SKM-1 treated with dmso at 0.1 percent for 144 hours (cell line): ENCODE measurements at regions not wholly inside any gene's neighbourhood (a gene's known extent, or its start where the extent isn't known, plus 50 kb on each side); places are given as distances from the start of the nearest gene placed in this dataset.

Experiments used
- DNase-seq: peaks from one replicate; lab custom pipeline; 2025; ENCODE audit not compliant: unreplicated experiment; lab: John Stamatoyannopoulos, UW

DNA sequence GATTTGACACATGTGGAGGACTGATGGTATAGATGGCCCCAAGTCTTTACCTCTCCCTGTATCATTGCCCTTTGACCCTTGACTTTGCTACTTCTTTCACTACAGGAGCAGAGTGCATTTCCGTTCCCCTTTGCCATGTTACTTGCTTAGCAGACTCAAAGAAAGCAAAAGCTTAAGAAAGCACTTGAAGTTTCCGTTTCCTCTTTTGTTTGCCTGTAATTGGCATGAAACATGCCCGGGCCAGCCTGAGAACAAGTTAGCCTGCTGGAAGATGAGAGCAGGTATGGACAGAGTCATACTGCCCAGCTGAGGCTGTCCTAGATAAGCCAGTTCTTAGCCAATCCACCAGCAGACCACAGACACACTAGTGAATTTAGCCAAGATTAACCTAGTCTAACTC lies 206.0 kb downstream of the BCOR start:
- DNase-seq = peak; percentile 74

DNA sequence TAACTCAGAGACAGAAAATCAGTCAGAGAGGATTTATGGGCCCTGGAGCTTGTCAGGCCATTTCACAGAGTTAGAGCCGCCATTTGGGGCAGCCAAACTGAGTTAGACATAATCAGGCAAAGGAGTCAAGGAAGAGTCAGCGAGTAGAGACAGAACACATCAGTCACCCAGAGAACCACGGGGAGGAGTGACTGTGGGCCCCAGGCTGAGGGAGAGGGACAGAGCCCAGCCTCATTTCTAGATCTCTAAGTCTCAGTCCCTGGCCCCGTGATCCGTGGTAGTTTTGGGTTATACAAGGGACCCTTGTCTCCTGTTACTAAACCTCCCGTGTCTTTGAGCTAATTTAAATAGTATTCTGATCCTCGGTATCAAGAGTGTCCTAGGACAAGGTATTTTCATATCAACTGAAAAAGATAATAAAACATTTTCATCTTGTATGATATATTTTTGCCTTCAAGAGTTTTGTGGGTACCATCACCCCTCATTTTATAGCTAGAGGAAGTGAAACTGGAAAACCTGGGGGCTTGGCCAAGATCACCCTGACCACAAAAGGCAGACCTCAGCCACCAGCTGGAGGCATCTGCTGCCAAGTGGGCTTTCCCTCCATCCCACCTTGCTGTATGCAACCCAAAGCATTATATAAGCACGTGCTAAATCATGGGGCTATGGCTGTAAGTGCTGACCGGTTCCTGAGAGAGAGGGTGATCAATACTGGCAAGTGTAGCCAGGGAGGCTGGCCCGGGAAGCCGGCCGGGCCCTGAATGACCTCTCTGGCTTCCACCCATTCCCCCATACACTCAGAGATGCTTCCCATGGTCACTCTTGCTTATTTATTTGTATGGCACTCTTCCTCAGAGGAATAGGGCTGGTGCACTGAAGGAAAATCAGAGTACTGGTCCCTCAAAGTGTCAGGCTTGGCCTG lies 204.1 kb downstream of the BCOR start:
- no peak for DNase-seq

DNA sequence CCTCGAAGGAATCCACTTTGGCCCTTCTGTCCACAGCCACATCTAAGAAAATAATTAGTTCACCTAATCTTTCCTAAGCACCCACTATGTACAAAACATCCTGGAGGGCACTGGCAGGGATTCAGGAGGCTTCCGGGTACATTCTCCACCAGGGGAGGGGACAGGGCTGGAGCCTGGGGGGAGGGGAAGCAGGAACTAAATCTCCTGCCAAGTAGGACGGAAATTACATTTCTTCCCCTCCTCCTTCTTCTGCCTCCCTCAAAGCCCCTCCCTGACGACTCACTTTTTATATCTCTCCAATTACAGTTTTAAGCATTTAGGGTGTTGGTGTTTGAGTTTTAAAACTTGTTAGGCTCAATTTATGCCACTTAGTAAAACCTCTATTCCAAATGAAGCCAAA lies 203.1 kb downstream of the BCOR start:
- no peak for DNase-seq

DNA sequence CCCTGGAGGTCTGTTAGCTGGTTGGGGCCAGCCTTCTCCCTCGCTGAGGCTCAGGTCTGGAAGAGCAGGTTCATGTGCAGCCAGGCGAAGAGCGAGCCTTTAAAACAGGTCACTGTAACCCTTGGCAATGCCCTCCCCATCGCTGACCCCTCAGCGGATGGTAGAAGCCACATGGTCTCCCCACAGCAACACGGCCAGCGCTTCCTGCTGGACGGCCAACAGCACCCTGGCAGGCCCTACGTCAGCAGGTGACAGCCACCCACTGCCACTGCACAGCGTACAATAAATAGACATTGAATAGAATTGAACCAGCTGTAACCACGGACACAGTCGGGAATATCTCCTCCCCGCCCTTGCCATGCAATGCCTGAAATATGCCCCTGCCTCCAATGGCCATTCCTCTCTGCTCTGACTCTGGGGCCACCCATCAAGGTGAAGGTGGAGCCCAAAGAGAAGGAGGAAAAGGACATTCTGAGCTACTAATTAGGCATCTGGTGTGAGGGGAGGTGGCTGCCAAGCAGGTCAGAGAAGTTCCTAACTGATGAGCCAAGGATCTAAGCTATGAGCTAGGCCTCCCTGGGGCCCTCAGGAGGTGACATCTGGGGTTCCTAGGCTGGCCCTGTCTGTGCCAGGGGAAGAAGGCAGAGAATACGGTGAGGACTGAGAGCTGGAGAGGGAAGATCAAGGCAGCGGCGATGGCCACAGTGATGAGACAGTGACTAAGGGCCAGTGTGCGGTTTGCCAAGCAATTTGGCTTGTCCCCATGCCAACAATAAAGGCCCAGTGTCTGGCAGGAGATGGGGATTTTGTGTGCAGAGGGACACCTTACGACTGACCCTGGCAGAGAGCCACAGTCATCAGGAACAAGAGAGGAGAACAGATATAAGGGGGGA lies 202.3 kb downstream of the BCOR start:
- no peak for DNase-seq

DNA sequence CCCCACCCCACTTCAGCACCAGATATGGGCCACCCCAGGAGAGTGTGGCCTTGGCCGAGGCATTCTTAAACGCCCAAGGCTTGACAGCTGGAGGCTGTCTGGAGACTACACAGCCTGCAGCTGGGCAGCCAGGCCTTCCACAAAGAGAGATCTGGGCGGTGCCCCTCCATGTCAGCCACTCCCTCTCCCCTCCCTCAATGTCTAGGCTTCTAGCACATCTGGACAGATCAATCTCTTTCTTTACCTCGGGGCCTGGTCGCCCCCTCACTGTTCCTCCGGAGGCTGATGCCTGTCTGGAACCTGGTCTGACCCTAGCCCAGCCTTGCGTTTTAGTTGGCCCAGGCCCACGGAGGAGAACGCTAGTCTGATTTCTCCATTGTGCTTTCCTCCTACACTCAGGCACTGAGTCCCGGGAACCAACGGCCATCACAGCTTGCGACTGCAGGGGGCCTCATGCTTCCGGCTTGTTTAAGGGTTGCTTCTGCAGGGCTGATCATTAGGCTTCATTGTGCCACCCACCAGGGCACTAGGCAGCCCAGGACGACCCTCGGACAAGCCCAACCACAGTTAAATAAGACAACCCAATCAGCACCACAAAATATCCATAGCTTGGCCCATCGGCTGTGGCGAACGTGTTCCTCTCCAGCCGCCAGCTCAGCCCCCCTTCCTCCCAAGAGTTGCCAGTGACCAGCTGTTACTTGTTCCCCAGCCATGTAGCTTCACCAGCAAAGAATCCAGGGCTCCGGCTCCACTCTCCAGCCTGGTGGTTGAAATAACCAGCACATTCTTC lies 200.6 kb downstream of the BCOR start:
- DNase-seq = no peak

DNA sequence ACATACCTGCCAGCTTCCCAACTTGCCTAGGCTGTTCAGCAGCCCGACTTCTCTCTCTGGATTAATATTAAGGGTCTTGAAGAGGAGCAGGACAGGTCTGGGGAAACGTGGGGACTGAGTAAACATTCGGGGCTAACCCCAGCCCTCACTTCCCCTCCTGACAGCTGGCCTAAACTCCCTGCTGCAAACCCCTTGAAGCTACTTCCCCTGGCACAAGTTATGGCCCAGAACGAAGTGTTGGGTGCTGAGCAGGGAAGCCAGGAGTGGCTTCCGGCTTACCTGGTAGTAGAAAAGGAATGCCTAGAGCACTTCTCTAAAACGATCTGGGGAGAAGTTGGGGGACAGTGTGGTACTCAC lies 200.0 kb downstream of the BCOR start:
- no peak for DNase-seq

DNA sequence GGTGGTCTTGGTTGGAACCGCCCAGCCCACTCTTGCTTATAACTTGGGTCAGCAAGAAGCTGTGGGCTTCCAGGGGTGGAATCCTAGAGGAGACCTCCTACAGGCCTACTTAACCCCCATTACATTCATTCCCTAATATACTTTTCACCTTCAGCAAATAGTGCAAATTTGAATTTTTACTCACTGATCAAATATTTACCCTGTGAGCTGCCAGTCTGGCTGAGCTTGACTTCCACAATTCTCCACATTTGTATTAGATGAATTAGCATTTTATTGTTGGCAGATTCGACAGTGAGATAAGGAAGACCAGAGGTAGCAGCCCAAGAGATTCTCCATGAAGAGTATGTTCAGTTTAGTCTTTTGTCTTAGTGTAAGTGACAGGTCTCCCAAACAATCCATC lies 199.6 kb downstream of the BCOR start:
- no peak for DNase-seq

DNA sequence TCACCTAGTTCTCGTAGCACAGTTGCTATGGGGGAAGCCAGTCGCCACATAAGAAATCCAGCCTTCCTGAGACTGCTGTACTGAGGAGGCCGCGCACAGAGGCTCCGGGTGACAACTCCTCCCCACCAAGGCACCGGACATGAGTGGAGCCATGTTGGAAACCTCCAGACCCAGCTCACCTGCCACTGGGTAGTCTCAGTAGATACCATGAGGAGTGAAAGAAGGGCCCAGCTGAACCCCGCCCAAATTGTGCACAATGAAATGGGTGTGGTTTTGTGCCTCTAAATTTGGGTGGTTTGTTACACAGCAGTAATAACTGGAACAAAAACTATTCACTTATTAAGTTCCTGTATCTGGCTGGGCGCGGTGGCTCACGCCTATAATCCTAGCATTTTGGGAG lies 198.7 kb downstream of the BCOR start:
- no peak for DNase-seq

DNA sequence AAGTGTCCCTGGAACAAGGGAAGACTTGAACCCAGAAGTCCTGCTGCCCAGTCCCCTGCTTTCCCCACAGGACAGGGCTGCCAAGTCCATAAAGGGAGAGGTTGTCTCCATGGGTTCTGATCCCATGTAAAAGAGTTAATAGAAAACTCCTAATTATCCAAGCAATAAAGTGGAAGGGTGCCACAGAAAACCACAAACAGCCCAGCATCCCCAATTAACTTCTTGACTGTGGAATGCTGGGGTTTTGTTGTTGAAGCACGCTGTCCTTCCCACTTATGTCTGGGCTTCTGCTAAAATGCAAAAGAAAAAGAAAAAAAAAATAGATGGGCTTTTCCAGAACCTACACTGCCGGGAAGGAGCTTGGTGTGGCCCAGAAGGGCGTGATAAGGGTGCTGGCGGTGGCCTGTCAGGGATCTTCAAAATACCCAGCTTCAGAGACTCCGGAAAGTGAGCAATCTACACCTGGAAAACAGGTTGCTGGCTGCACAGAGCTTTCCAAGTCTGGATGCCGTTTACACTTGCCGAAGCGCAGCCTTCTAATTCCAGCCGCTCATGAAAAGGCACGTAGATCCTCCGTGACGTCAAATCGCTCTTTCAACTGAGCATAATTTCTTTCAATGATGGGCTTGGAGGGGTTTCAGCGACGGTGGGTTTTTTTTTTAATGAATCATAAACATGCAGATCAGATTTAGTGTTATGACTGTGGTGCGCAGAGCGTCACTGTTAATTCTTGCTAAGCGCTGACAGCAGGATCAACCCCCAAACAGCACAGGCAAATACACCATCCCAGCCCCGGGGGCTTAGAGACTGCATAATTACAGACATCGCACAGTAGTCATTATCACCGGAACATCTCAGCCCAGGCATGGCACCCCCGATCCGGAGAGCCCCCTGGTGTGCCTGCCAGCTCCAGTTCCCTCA lies 197.6 kb downstream of the BCOR start:
- no peak for DNase-seq

DNA sequence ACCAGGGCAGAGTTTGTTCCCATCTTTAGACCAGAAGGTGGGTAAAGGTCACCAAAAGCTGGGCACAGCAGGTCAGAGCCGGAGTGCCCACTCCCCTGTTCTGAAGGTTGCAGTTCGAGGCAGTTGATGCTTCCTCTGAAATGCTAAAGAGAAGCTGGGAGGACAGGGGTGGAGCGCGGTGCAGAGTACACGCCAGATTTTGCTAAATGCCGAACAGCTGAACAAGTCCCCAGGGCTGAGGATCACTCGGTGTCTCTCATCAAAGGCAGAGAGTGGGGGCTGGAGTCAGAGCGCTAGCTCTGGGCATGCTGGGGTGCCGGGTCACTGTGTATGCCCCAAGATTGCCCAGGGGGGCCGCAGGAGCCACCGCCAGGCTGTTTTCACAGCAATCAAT lies 197.0 kb downstream of the BCOR start:
- DNase-seq = no peak

DNA sequence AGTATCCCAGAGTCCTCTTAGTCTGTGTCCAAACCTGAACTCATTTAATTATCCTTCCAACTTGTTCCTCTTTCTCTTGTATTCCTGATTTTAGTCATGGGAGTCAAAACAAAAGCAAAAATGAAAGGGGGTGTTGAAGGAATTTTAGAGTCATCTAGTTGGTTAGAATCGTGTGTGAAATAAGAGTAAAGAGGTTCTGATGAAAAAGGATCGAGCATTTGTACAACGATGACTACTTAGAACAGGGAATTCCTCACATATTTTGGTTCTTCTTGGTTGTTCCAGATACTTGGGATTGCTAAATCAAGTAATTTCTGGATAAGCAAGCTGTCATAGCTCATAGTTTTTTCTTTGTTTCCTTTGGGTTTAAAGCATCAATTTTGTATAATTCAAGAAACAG lies 194.4 kb downstream of the BCOR start:
- no peak for DNase-seq

DNA sequence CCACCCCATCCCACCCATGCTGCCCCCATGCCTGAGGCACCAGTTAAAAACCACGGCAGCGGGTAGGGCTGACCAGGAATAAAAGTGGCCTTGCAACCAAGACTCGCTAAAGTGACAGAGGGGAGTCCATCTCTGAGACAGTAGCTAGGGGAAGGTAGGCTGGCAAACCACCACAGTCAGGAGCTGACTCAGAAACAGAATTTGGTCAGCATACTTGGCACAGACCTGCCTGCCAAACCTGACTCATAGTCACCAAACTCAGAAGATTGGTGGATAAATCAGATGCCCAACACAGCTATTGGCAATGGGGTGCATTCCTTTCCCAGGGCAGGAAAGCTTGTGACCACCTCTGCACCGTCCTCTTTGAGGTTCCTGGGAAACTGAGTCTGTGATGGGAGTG lies 193.8 kb downstream of the BCOR start:
- DNase-seq = no peak

DNA sequence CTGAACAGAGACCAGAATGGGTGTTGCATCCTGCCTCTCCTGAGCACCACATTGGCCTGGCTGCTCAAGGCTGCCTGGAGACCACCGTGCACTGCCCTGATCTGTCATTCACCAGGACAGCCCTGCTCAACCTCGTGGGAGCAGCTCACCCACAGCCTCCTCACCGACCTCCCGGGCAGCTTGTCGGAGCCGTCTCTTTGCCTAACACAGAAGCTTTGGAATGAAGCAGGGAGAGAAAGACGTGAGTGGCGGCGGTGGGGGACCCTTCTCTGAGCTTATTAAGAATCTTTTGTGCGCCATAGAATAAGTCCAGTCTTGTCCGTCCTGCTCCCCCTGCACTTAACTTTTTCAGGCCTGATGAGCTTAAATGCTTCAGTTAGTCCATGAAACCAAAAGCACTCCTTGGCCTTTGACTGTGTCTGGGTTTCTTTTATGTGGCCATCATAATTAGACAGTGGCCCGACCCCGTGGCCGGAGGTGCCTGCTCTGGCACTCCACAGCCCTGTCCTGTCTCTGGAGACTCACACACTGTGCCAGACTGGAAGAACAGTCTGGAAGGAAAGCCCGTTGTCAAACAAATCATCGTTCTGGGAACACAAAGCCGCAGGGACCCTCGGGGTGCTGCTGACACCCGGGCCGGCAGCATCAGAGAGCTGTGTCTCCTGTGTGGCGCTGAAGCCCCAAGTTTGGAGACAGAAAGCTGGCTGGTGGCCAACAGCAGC lies 192.8 kb downstream of the BCOR start:
- no peak for DNase-seq

DNA sequence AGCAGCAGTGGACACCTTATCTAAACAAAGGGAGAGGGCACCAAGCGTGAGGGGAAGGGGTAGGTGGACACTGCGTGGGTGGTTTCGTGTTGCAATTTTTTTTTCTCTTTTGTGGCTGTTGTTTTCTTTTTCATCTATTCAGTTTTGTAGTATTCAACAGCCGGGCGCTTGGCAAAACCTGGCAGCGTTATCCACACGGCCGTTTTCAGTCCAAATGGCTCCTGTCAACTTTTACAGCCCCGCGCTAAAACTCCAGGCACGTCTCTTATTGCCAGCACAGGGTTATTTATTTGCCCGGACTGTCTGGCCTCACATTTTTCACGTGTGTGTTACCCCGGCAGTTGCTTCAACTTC lies 192.2 kb downstream of the BCOR start:
- no peak for DNase-seq

DNA sequence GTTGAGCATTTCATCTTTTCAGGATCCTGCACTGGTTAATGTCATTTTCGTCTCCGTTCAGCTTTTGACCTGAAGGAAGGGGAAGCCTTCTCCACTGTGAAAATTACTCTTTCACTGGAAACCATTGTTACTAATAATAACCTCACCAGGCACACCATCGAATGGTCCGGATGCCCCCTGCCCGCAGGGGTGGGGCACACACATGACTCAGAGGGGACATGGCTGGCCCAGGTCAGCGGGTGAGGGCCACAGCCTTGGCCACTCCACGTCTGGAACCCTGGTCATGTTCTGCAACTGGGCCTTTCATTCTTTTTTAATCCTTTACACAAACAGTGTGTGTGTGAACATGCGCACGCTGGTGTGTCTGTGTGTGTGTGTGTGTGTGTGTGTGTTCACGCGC lies 191.8 kb downstream of the BCOR start:
- no peak for DNase-seq

DNA sequence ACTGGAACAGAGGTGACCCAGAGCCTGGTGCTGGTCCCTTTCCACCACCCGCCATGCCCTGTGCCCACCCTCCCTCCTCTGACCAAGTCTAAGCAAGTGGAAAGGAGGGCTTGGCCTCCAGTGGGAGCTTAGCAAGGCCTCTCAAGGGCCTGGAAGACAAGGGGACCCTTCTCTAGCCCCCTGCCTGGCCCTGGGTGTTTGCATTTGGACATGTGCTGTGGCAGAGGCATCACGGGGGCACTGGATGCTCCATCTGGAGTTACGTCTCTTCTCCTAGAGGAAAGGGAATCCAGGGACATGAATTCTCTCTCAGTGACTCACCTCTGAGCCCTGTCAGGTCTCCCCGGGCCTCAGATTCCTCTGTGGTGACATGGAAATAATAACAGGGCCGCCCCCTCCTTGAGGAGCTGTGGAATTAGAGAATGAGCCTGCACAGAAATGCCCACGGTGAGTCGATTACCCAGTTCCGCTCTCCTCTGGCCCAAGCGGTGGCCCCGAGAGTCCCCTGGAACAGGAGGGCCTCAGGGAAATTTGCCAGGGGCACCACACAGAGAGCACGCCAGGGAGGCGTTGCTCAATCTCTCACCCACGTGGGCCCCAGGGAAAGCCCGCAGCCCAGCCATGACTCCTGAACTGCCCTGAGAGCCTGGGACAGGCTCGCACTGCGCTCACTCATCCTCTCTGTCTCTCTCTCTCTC lies 189.6 kb downstream of the BCOR start:
- peak; percentile 28 for DNase-seq

DNA sequence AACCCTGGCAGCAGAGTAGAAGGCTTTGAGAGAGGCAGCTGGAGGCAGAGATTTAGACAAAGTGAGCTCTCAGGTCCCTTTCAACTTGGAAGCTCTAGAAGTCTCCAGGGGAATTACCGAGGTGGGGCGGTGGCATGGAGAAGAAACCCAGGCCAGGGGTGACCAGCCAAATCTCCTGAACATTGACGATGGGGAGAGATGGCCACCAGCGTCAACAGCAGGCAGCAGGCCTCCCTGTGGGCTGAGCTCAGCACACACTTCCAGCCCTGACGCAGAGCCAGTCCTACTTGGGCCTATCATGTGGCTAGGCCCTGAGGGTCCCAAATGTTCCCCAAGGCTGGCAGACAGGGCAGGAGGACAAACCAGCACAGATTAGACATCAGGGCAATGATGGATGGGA lies 187.8 kb downstream of the BCOR start:
- no peak for DNase-seq

DNA sequence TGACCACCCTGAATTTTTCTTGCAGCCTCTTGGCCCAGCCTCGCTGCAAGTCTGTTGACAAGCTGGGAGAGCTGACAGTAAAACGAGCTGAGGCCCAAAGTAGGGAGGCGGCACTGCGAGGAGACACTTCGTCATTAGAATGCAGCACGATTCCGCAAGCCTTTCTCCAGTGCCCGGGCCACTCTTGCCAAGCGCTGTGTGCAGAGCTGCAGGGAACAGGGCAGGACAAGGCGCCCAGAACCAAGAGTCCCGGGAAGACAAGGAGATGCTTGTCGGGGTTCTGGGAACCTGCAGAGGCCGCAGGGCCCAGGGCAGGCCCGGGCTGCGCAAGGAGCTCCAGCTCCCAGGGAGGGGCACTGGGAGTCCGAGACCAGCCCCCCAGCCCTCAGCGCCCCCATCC lies 187.1 kb downstream of the BCOR start:
- DNase-seq = no peak

DNA sequence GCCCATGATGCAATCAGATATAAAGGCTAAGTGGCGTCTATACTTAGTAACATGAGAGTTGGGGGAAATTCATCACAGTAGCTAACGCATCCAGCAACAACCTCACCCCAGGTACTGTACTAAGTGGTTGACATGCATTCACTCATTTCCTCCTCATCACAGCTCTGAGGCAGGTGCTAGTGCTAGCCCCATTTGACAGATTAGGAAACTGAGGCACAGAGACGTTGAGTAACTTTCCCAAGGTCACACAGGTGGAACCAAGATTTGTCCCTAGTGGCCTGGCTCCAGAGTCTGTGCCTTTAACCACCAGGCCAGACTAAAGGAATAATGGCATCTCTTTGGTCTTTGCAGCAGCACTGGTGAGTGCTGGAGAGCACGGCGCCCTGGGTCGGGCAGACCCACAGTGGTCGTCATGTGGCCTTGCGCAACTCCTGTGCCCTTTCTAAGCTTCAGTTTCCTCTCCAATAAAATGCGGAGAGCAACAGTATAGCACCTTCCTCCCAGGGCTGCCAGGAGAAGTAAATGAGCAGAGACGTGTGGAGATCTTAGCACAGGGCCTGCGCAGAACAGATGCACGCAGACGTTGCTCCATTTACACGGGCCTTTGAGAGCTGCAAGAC lies 186.4 kb downstream of the BCOR start:
- DNase-seq = no peak
